ENCODE measurements at regions not wholly inside any gene's neighbourhood (a gene's known extent, or its start where the extent isn't known, plus 50 kb on each side); places are given as distances from the start of the nearest gene placed in this dataset.

DNA sequence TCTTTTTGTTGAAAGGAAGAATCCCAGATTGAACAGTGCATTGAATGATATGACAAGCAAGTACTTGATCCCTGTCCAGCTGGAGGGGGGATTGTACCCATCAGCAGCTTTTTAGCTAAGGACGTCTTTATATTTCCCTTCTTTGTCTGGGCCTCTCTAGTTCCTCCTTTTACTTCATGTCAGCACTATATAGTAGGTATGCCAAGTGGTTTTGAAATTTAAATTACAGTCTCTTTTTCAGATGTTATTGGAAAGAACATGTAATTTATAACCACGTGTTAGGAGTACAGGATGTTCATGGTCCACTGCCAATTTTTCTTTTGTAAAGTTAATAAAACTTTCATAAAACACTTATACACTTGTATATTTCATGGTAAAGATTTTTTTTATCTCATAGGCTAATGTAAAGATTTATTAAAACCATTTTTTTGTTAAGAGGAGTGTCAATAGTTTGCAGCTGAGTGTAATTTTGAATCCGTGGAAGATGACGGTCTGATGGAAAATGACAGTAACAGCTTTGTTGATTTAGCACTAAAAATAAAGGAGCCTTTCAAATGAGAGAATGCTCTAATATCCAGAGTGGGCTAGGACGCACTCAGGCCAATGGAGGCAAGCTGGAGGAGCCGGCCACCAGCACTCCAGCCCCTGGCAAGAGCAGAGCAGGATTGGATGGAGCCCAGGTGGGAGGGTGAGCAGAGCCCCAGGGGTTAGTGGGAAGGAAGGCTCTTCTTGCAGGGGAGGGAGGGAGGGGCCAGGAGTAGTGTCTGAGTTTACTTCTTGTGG, 488.3 kb downstream of the INSC start:
- TF ChIP-seq GATA2 (IDR thresholded peaks at IDR 0.05; ENCODE audit: low read depth, low read length) = no peak
- TF ChIP-seq GATA3 (IDR thresholded peaks at IDR 0.05; ENCODE audit: low read depth, low read length) = no peak

Data from SH-SY5Y (cell line).